Keratinocyte (primary cell): ENCODE measurements at regions not wholly inside any gene's neighbourhood (a gene's known extent, or its start where the extent isn't known, plus 50 kb on each side); places are given as distances from the start of the nearest gene placed in this dataset.

ENCODE experiments used
- EZH2 ChIP-seq: IDR thresholded peaks from one replicate; pipeline ENCODE4 v1.6.1; 2012; ENCODE audit warnings: inconsistent platforms, mild to moderate bottlenecking, low read length, moderate library complexity
- TF ChIP-seq, protein P1 (sequence below), 3 experiments: IDR thresholded peaks in 1 of 3; conservative IDR thresholded peaks in 1 of 3; optimal IDR thresholded peaks in 1 of 3; 2 replicates in 2 of 3; 3 replicates in 1 of 3; pipeline versions ENCODE3 to v1.5.1; 2011; ENCODE audit warnings: low read length in 3 of 3, mild to moderate bottlenecking in 3 of 3, moderate library complexity in 2 of 3, control low read depth in 1 of 3, inconsistent platforms in 1 of 3; ENCODE audit not compliant: insufficient read depth in 2 of 3; ENCODE audit errors: extremely low read depth in 1 of 3

DNA sequence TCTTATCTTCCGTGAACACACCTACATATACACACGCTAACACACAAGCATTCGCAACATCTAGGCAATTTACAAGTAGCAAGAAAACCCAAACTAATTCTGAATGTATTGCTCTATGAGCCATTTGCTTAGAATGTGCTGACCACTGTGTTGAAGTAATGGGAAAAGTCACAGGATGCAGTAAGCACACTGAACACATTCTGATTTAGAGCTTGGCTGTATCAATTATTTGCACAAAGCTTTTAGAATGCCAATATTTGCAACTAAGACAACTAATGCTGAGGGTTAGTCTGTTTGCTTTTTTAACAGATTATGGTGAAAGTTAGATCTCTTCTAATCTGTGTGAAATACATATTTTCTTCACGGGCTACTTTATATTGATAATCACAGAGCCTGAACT, 179.8 kb upstream of the ELAC2 start:
- no peak for TF ChIP-seq EZH2
- TF ChIP-seq, protein P1, sequence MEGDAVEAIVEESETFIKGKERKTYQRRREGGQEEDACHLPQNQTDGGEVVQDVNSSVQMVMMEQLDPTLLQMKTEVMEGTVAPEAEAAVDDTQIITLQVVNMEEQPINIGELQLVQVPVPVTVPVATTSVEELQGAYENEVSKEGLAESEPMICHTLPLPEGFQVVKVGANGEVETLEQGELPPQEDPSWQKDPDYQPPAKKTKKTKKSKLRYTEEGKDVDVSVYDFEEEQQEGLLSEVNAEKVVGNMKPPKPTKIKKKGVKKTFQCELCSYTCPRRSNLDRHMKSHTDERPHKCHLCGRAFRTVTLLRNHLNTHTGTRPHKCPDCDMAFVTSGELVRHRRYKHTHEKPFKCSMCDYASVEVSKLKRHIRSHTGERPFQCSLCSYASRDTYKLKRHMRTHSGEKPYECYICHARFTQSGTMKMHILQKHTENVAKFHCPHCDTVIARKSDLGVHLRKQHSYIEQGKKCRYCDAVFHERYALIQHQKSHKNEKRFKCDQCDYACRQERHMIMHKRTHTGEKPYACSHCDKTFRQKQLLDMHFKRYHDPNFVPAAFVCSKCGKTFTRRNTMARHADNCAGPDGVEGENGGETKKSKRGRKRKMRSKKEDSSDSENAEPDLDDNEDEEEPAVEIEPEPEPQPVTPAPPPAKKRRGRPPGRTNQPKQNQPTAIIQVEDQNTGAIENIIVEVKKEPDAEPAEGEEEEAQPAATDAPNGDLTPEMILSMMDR (optimal IDR thresholded peaks at IDR 0.05 in 1 of 3, IDR thresholded peaks at IDR 0.05 in 1 of 3, conservative IDR thresholded peaks at IDR 0.05 in 1 of 3; ENCODE audit: extremely low read depth in 1 of 3, insufficient read depth in 2 of 3, low read length in 3 of 3), result no peak
